ENCODE measurements at regions not wholly inside any gene's neighbourhood (a gene's known extent, or its start where the extent isn't known, plus 50 kb on each side); places are given as distances from the start of the nearest gene placed in this dataset.
A peak's percentile ranks its signal among the peaks of the same experiment; 100 is the strongest.

DNA sequence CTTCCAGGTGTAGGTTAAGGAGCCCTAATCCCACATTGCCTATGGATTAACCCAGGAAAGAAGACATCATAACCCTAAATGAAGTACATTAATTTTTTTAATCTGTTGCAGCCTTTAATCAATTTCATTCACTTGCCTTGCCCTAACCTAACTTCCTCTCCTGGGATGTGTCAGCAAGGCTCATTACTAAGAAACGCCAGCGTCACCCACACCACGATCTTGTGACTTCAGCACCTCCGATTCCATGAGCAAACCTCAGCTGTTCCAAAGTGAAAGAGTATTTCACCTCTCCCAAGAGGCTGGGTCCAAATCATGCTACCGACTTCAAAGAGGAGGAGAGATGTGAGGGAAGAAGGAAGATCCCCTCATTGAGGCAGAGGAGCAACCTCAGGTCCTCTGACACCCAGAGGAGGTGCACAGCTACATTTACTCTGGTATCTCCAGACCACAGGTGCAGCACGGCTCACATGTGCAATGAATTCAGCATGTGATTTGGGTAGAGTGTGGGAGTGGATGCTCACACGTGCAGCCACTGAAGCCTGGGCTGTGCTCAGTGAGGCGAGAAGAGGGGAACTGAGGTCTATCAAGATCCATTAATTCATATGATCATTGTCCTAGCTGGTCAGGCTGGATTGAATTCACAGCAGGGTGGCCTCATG, 134.1 kb downstream of the SLC30A10 start:
- Histone ChIP-seq H4K20me1 (no peaks in the 10 kb centered on the region), H3K9me3 (replicated peaks in 1 of 11) (no peaks in the 10 kb centered on the region), H3K9ac (no peak overlapping the region; a peak in 1 of 22 replicates), H3K4me2 (peak overlapping the region; percentile 19 to 85 (median 38)), H3K4me3 (no peak overlapping the region), H3K36me3 (no peaks in the 10 kb centered on the region), H3K27me3 (no peaks in the 10 kb centered on the region), H3K27ac (peak overlapping the region in 2 of 11 experiments; percentile 42 to 44; a peak in 3 of 22 replicates), H3K4me1 (peaks cover 5 to 61% (median 8%) of the 10 kb centered on the region in 10 experiments; a peak in 18 of 20 replicates)
- TF ChIP-seq Cebpa-rat (IDR thresholded peaks at IDR 0.05), result no peak

DNA sequence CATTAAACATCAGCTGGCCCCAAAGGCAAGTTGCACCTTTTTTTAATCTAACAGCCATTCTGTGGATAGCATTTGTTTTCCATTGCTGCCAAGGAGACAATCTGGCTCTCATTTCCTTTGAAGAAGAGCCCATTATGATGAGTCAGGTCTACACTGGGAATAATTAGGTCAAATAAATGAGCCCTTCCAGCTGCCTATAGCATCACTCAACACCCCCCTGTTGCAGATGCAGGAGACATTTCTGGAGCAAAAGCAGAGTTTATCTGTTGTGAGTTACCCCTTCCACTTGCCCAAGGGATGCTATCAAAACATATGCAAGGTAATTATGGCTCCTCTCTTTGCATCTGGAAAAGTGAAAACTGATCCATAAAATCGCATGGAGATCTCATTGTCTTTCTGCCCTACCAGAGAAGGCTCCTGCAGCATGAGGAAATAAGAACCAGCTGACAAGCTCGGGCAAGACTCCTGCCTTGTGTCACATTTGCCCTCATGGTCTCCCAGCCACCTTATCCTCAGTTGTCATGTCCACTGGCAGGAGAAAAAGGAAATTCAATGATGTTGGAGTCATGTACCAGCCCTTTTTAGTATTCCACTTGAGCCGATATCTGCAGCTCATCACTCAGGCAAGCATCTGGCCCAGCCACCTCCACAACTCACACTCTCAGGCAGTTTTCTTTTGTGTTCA, 135.9 kb downstream of the SLC30A10 start:
- Histone ChIP-seq H3K27ac (no peak overlapping the region), H3K4me1 (peaks cover 5 to 47% (median 8%) of the 10 kb centered on the region in 10 experiments; a peak in 18 of 20 replicates), H3K27me3 (no peaks in the 10 kb centered on the region), H3K36me3 (no peaks in the 10 kb centered on the region), H3K9ac (no peak overlapping the region), H3K4me3 (no peak overlapping the region), H3K4me2 (no peak overlapping the region), H3K9me3 (replicated peaks in 1 of 11) (no peaks in the 10 kb centered on the region), H4K20me1 (no peaks in the 10 kb centered on the region)
- TF ChIP-seq Cebpa-rat (IDR thresholded peaks at IDR 0.05), result no peak

DNA sequence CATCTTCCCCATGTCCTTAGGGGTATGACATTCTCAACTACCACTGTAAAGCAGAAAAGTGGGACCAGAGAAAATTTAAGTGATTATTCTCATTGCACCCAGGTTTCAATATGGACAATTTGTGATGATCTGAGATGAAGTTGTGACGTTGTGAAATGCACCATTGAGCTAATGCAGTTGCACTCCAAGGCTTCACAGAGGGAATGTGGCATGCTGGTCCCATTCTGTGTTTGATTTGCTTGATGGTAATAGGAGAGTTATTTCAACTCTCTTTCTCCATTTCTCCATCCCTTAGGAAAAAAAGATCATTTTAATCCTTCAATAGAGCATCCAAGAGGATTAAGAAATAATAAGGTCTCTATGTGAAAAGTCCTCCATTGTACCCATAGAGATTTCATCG, 136.6 kb downstream of the SLC30A10 start:
- Histone ChIP-seq H3K36me3 (no peaks in the 10 kb centered on the region), H3K4me3 (no peak overlapping the region), H3K4me1 (peaks cover 5 to 40% (median 8%) of the 10 kb centered on the region in 10 experiments; a peak in 18 of 20 replicates), H4K20me1 (no peaks in the 10 kb centered on the region), H3K27ac (no peak overlapping the region), H3K27me3 (no peaks in the 10 kb centered on the region), H3K9me3 (replicated peaks in 1 of 11) (no peaks in the 10 kb centered on the region), H3K9ac (no peak overlapping the region), H3K4me2 (no peak overlapping the region)
- TF ChIP-seq Cebpa-rat (IDR thresholded peaks at IDR 0.05), result no peak

DNA sequence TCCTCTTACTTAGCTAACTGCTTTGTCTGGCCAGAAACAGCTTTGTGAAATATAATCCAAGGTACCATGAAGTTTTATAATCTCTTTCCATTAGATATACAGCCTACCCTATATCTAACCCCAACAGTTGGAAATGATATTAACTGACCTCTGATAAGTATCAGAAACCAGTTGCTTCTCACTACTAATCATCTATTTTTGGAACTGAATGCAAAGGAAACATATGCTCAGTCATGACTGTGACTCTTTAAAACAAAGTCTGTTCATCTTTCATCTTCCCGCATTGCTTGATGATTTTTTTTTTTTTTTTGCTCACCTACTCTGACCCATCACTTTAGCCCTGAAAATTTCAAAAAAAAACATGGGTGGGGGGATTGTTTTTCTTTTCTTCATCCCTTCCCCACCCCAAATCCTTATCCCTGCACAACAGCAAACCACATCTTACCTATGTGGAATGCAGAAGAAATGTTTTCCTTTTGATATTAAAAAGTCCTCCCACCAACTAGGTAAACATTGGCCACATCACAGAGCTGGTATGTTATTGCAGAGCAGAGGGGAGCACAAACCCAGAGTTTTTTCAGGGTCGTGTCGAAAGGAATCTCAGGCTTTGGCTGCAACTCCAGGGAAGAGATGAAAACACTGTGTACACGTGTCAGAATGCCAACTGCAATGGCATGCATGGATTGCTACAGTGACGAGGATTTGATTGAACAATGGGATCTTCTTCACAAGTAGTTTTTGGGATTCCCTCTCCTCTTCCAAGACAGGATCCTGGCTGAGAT, 137.3 kb downstream of the SLC30A10 start:
- Histone ChIP-seq H4K20me1 (no peaks in the 10 kb centered on the region), H3K4me3 (no peak overlapping the region), H3K9ac (no peak overlapping the region), H3K27ac (no peak overlapping the region), H3K27me3 (no peaks in the 10 kb centered on the region), H3K36me3 (no peaks in the 10 kb centered on the region), H3K9me3 (replicated peaks in 1 of 11) (no peaks in the 10 kb centered on the region), H3K4me2 (no peak overlapping the region), H3K4me1 (peaks cover 5 to 34% (median 8%) of the 10 kb centered on the region in 10 experiments; a peak in 18 of 20 replicates)
- TF ChIP-seq Cebpa-rat (IDR thresholded peaks at IDR 0.05), result no peak

DNA sequence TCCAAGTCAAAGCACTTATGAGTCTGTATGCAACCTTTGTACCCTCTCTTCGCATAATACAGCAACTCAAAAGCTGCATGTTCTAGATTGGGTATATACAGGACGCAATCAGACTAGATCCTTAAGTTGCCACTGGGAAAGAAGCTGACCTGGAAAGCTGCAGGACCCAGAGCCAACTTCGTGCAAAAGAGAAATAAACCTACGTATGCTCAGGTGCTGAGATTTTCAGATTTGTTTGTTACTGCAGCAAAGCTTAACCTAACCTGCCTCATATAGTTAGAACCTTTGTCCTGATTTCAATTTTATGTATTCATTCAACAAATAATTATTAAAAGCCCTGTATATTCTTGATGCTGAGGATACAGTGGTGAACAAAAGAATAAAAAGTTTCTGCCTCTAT, 139.7 kb downstream of the SLC30A10 start:
- Histone ChIP-seq H3K36me3 (no peaks in the 10 kb centered on the region), H4K20me1 (no peaks in the 10 kb centered on the region), H3K27me3 (no peaks in the 10 kb centered on the region), H3K9me3 (replicated peaks in 1 of 11) (no peaks in the 10 kb centered on the region), H3K4me3 (no peak overlapping the region), H3K9ac (no peak overlapping the region), H3K27ac (no peak overlapping the region), H3K4me1 (peaks cover 0 to 12% (median 1%) of the 10 kb centered on the region in 10 experiments; a peak in 8 of 20 replicates), H3K4me2 (no peak overlapping the region)
- TF ChIP-seq Cebpa-rat (IDR thresholded peaks at IDR 0.05), result no peak

DNA sequence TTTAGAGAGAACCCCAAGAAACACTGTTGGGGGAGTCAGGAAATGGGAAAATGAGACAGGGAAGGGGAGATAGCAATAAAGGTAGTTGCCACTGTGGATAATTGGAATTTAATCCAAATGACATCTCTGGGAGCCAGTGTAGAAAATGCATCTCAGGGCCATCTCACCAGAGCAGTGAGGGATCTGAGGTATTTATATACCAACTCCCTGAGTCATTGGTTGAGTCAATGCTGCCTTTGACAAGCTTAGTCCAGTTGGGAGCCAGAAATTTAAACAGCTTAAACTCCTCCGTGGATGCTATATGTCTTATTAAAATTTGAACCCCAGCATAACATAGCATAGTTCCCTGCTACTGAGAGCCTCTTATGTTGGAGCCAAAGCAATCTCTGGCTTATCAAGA, 140.3 kb downstream of the SLC30A10 start:
- no peak overlapping the region for H3K9ac ChIP-seq
- no peaks in the 10 kb centered on the region for H3K36me3 ChIP-seq
- TF ChIP-seq Cebpa-rat (IDR thresholded peaks at IDR 0.05), result no peak
- no peak overlapping the region for H3K27ac ChIP-seq
- no peak overlapping the region for H3K4me2 ChIP-seq
- no peaks in the 10 kb centered on the region for H3K9me3 ChIP-seq (replicated peaks in 1 of 11)
- no peak overlapping the region for H3K4me3 ChIP-seq
- H3K4me1 ChIP-seq, result peaks cover 0 to 11% (median 0%) of the 10 kb centered on the region in 10 experiments; a peak in 3 of 20 replicates
- H4K20me1 ChIP-seq, result no peaks in the 10 kb centered on the region
- H3K27me3 ChIP-seq, result no peaks in the 10 kb centered on the region

DNA sequence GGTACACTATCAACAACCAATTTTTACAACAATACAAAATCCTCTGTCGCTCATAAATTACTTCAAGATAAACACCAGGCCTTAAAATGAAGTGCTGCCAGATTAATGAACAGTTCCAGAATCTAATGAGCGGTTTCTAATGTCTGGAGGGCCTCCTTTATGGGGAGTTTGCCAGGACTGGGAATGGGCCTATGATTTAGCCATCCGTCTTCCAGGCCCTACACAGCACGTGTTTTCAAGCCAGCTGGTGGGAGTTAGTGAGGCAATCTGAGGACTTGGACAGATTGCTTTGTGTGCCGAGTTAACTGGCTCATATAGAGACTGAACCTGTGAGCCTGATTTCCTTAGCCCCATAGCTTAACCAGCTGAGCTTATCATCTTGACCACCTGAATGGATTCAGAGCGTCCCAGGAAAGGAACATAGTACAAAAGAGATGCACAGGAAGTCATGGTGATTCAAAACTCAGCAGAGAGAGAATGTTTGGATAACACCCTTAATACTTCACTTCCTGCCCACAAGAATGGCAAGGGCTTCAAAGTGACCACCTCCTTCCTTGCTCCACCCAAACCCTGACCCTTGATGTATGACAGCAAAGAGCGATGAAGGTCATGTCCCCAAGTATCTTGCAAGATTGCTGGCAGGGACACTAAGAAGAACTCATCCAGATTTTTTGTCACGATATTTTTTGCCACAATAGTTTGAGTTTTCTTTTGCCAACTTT, 143.5 kb downstream of the SLC30A10 start:
- no peak overlapping the region for H3K4me3 ChIP-seq
- H4K20me1 ChIP-seq, result no peaks in the 10 kb centered on the region
- no peak overlapping the region for H3K27ac ChIP-seq
- no peak overlapping the region for H3K9ac ChIP-seq
- H3K27me3 ChIP-seq, result no peaks in the 10 kb centered on the region
- peak overlapping the region in 1 of 11 experiments; percentile 15; a peak in 1 of 22 replicates for H3K4me2 ChIP-seq
- H3K9me3 ChIP-seq (replicated peaks in 1 of 11), result no peaks in the 10 kb centered on the region
- H3K4me1 ChIP-seq, result peaks cover 0 to 7% (median 0%) of the 10 kb centered on the region in 10 experiments; a peak in 2 of 20 replicates
- TF ChIP-seq Cebpa-rat (IDR thresholded peaks at IDR 0.05), result no peak
- H3K36me3 ChIP-seq, result no peaks in the 10 kb centered on the region

DNA sequence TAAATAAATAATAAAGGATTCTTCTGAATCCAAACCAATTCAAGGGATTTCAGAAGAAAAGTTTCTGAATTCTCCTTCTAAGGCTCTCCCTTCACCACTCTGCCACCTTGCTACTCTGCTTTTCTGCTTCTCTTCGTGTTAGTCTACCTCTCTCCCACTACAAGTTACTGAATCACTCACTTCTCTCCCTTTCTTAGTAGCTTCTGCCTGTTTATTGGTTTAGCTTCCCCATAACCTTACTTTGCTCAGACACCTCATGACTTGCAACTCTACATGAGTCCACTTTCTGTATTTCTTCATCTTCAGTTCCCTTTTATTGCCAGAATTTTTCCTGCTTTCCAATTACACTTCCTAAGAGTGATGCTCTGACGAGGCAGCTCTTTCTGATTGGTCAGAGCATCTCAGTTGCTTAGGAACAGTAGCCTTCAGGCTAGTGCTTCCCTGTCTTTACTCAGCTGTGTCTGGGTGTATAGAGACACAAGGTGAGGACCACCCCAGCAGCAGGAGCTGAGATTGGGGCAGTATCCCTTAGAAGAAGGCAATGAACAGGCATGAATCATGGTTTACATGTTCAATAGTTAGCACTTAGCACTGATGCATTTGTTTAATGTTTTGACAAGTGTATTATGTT, 144.6 kb downstream of the SLC30A10 start:
- H3K4me2 ChIP-seq, result no peak overlapping the region
- H3K9ac ChIP-seq, result no peak overlapping the region
- 0 out of 22 replicates have a peak, but pooled peaks of 1 of the 11 experiments have one; percentile 11 for TF ChIP-seq Cebpa-rat (IDR thresholded peaks at IDR 0.05)

More for the DNA sequence above, 144.6 kb downstream of the SLC30A10 start:
- peaks cover 0 to 7% (median 0%) of the 10 kb centered on the region in 10 experiments; a peak in 2 of 20 replicates for H3K4me1 ChIP-seq
- H4K20me1 ChIP-seq, result no peaks in the 10 kb centered on the region
- H3K9me3 ChIP-seq (replicated peaks in 1 of 11), result no peaks in the 10 kb centered on the region
- no peak overlapping the region for H3K4me3 ChIP-seq
- H3K27ac ChIP-seq, result no peak overlapping the region
- no peaks in the 10 kb centered on the region for H3K36me3 ChIP-seq
- H3K27me3 ChIP-seq, result no peaks in the 10 kb centered on the region
